HG03442 (cell line): ENCODE measurements at regions not wholly inside any gene's neighbourhood (a gene's known extent, or its start where the extent isn't known, plus 50 kb on each side); places are given as distances from the start of the nearest gene placed in this dataset.

Experiments used
- ATAC-seq: cut with Tn5 transposase; IDR thresholded peaks from one replicate; pipeline ENCODE4 v1.9.1; 2021; ENCODE audit warnings: mild to moderate bottlenecking, moderate library complexity; ENCODE audit not compliant: unreplicated experiment

- ATAC-seq, result peak; percentile 37
Measured at GRCh38 chr2:41955316-41956043, 92.3 kb upstream of the PKDCC start.

GRCh38 chr2:41957431-41957830 is 90.4 kb upstream of the PKDCC start:
- ATAC-seq, result no peak

GRCh38 chr2:41958251-41958650 is 89.6 kb upstream of the PKDCC start:
- no peak for ATAC-seq

- no peak for ATAC-seq
Measured at GRCh38 chr2:41958775-41959174, 89.0 kb upstream of the PKDCC start.

GRCh38 chr2:41959760-41960159 is 88.1 kb upstream of the PKDCC start:
- ATAC-seq, result no peak

GRCh38 chr2:41962922-41963622 is 84.7 kb upstream of the PKDCC start:
- no peak for ATAC-seq

GRCh38 chr2:41963661-41964525 is 83.9 kb upstream of the PKDCC start:
- ATAC-seq, result no peak

GRCh38 chr2:41965173-41965908 is 82.5 kb upstream of the PKDCC start:
- no peak for ATAC-seq

- ATAC-seq, result no peak
Measured at GRCh38 chr2:41965909-41966295, 81.9 kb upstream of the PKDCC start.

- ATAC-seq, result no peak
Measured at GRCh38 chr2:41966431-41966893, 81.4 kb upstream of the PKDCC start.

GRCh38 chr2:41966920-41967319 is 80.9 kb upstream of the PKDCC start:
- ATAC-seq, result no peak

- no peak for ATAC-seq
Measured at GRCh38 chr2:41967476-41968181, 80.2 kb upstream of the PKDCC start.

- ATAC-seq, result no peak
Measured at GRCh38 chr2:41968182-41968578, 79.6 kb upstream of the PKDCC start.

GRCh38 chr2:41970988-41971660 is 76.7 kb upstream of the PKDCC start:
- no peak for ATAC-seq

- ATAC-seq, result no peak
Measured at GRCh38 chr2:41972179-41972578, 75.6 kb upstream of the PKDCC start.

- no peak for ATAC-seq
Measured at GRCh38 chr2:41972819-41973218, 75.0 kb upstream of the PKDCC start.

GRCh38 chr2:41973871-41974270 is 74.0 kb upstream of the PKDCC start:
- ATAC-seq, result no peak

GRCh38 chr2:41981417-41981816 is 66.4 kb upstream of the PKDCC start:
- ATAC-seq, result no peak

- ATAC-seq, result no peak
Measured at GRCh38 chr2:41985573-41986095, 62.2 kb upstream of the PKDCC start.
